ENCODE measurements at regions not wholly inside any gene's neighbourhood (a gene's known extent, or its start where the extent isn't known, plus 50 kb on each side); places are given as distances from the start of the nearest gene placed in this dataset.
A peak's percentile ranks its signal among the peaks of the same experiment; 100 is the strongest.

GRCh38 chr12:123075087-123075645 is 75.7 kb downstream of the PITPNM2 start:
- Histone ChIP-seq H2BK20ac (ENCODE audit: low read length) (0 out of 2 replicates have a peak overlapping the region, but pooled peaks have one; percentile 72), H3K4me1 (replicated peaks in 1 of 4; ENCODE audit: control insufficient read depth in 3 of 4, insufficient read depth in 4 of 4, low read length in 3 of 4) (peaks cover 0 to 11% (median 3%) of the 10 kb centered on the region in 4 experiments; a peak in 6 of 7 replicates), H3K18ac (ENCODE audit: extremely low read depth, low read length) (no peak overlapping the region), H3K4ac (replicated peaks; ENCODE audit: insufficient read length, low read depth, low read length) (no peak overlapping the region), H2BK15ac (ENCODE audit: low read length) (no peak overlapping the region), H3K79me2 (ENCODE audit: control insufficient read depth in 1 of 2, insufficient read depth in 2 of 2, low read length in 2 of 2) (no peaks in the 10 kb centered on the region), H3K27ac (ENCODE audit: low read depth, low read length) (no peak overlapping the region), H4K91ac (replicated peaks; ENCODE audit: insufficient read length, low read length) (peak overlapping the region; percentile 47), H3K4me3 (ENCODE audit: extremely low read depth in 1 of 4, insufficient read depth in 2 of 4, low read depth in 3 of 4, low read length in 4 of 4) (no peak overlapping the region), H2BK12ac (ENCODE audit: low read depth, low read length) (peak overlapping the region; percentile 43; the same call in 1 of the 2 replicates), H3K23ac (ENCODE audit: insufficient read length) (no peak overlapping the region), H2AFZ (ENCODE audit: low read length) (no peak overlapping the region), H3K23me2 (ENCODE audit: low read depth, low read length) (0 out of 2 replicates have a peak, but pooled peaks cover 3% of the 10 kb centered on the region), H3K9ac (replicated peaks in 1 of 4; ENCODE audit: extremely low read depth in 1 of 4, low read depth in 3 of 4, low read length in 3 of 4) (no peak overlapping the region), H2AK5ac (ENCODE audit: low read depth, low read length) (peak overlapping the region; percentile 66), H2BK120ac (replicated peaks; ENCODE audit: low read depth, low read length) (no peak overlapping the region), H4K20me1 (replicated peaks in 1 of 2; ENCODE audit: control insufficient read depth in 1 of 2, insufficient read depth in 2 of 2, low read length in 2 of 2) (peaks cover 0 to 8% of the 10 kb centered on the region in 2 experiments), H4K8ac (ENCODE audit: extremely low read depth, insufficient read depth, low read length) (peak overlapping the region; percentile 29; the same call in 1 of the 2 replicates), H2BK5ac (ENCODE audit: low read depth, low read length) (no peak overlapping the region), H3K79me1 (ENCODE audit: low read depth, low read length) (no peaks in the 10 kb centered on the region), H3K4me2 (ENCODE audit: insufficient read depth in 1 of 2, low read depth in 2 of 2, low read length in 2 of 2) (no peak overlapping the region), H3K9me3 (ENCODE audit: insufficient read depth in 2 of 2, low read depth in 1 of 2, low read length in 1 of 2) (no peaks in the 10 kb centered on the region), H4K5ac (ENCODE audit: insufficient read length, low read depth, low read length) (no peak overlapping the region), H3K36me3 (ENCODE audit: control insufficient read depth in 2 of 4, insufficient read depth in 4 of 4, low read length in 3 of 4) (no peaks in the 10 kb centered on the region), H3K56ac (replicated peaks; ENCODE audit: insufficient read length, low read depth, low read length) (no peak overlapping the region), H3K27me3 (replicated peaks in 1 of 4; ENCODE audit: control insufficient read depth in 3 of 4, extremely low read depth in 1 of 4, insufficient read depth in 3 of 4, low read length in 3 of 4) (peaks cover 0 to 3% (median 0%) of the 10 kb centered on the region in 4 experiments; a peak in 1 of 7 replicates), H3K14ac (ENCODE audit: insufficient read length) (peak overlapping the region; percentile 79)
- no peak for TF ChIP-seq USF2 (IDR thresholded peaks at IDR 0.05; ENCODE audit: low read length)
- TF ChIP-seq EGR1 (IDR thresholded peaks at IDR 0.05; ENCODE audit: borderline replicate concordance, low read depth, low read length), result no peak
- TF ChIP-seq KDM1A (IDR thresholded peaks at IDR 0.05; ENCODE audit: borderline replicate concordance, low read length), result no peak
- TF ChIP-seq CTCF (IDR thresholded peaks at IDR 0.05; ENCODE audit: control extremely low read depth in 1 of 3, insufficient read depth in 1 of 3, low read depth in 1 of 3, low read length in 3 of 3), result no peak
- no peak for TF ChIP-seq CBX5 (IDR thresholded peaks at IDR 0.05; ENCODE audit: low read depth, low read length)
- ChIA-PET POLR2A (ENCODE audit: partially characterized antibody) (interaction anchor here (0.7 to 1.3 kb wide), 3 partner anchors 9 to 157 kb away, joined by 3 to 6 read pairs (median 3); partner anchors contain the start of genes MPHOSPH9 and MTRFR), CTCF (ENCODE audit: partially characterized antibody) (interaction anchor here (0.6 to 13.8 kb wide), 17 partner anchors 12 to 209 kb away, joined by 3 to 148 read pairs (median 3); no protein-coding TSS in a partner anchor)
- WGBS, 2 experiments (ENCODE audit: extremely low coverage in 1 of 2, insufficient coverage in 1 of 2, insufficient read length in 1 of 2, insufficient replicate concordance in 2 of 2, low coverage in 1 of 2, low lambda C conversion rate in 2 of 2, missing lambda C conversion rate in 1 of 2), result 77% methylated on average over 11 of the region's 11 CpGs; no CpG with 5 or more reads in 1 of the 2 experiments
- DNase-seq (ENCODE audit: low read depth in 1 of 2, low spot score in 2 of 2) (no peak), FAIRE-seq (no peak)
